Loucy (cell line): ENCODE measurements at regions not wholly inside any gene's neighbourhood (a gene's known extent, or its start where the extent isn't known, plus 50 kb on each side); places are given as distances from the start of the nearest gene placed in this dataset.

Experiments used
- H2AFZ ChIP-seq: fragments of 200-600 bp; sonication (generic); 2 replicates; pipeline ENCODE4 v1.6.0; 2016; ENCODE audit warnings: antibody characterized with exemption, mild to moderate bottlenecking, low read length, moderate library complexity
- H3F3A ChIP-seq: fragments of 200-600 bp; 2 replicates; pipeline ENCODE4 v1.6.0; 2016; ENCODE audit warnings: antibody characterized with exemption, low read depth, mild to moderate bottlenecking
- H3K27me3 ChIP-seq: fragments of 200-600 bp; sonication (generic); 2 replicates; pipeline ENCODE4 v1.6.1; 2014; ENCODE audit warnings: low read length, mild to moderate bottlenecking; ENCODE audit not compliant: insufficient read depth, poor library complexity, severe bottlenecking
- H3K36me3 ChIP-seq: fragments of 200-600 bp; sonication (generic); 2 replicates; pipeline ENCODE4 v1.6.1; 2016; ENCODE audit warnings: low read length; ENCODE audit not compliant: insufficient read depth
- H3K4me1 ChIP-seq: fragments of 200-600 bp; sonication (generic); 2 replicates; pipeline ENCODE4 v1.5.1; 2014; ENCODE audit warnings: low read length, mild to moderate bottlenecking; ENCODE audit not compliant: insufficient read depth, poor library complexity, severe bottlenecking
- H3K4me2 ChIP-seq: fragments of 200-600 bp; sonication (generic); 2 replicates; pipeline ENCODE4 v1.6.0; 2014; ENCODE audit warnings: antibody characterized with exemption, low read length, low read depth, mild to moderate bottlenecking; ENCODE audit not compliant: poor library complexity, severe bottlenecking
- H3K4me3 ChIP-seq: fragments of 200-600 bp; sonication (generic); 2 replicates; pipeline ENCODE4 v1.5.1; 2014; ENCODE audit warnings: low read length, mild to moderate bottlenecking, mixed read lengths; ENCODE audit not compliant: poor library complexity, severe bottlenecking
- H3K79me2 ChIP-seq: fragments of 200-600 bp; sonication (generic); 2 replicates; pipeline ENCODE4 v1.6.1; 2014; ENCODE audit warnings: low read length; ENCODE audit not compliant: insufficient read depth
- H3K9ac ChIP-seq: fragments of 200-600 bp; sonication (generic); 2 replicates; pipeline ENCODE4 v1.6.0; 2014; ENCODE audit warnings: mild to moderate bottlenecking, low read depth, low read length, moderate library complexity; ENCODE audit not compliant: poor library complexity, severe bottlenecking
- H3K9me2 ChIP-seq: fragments of 200-600 bp; sonication (generic); replicated peaks from 2 replicates; pipeline ENCODE4 v1.6.1; 2016; ENCODE audit warnings: low read depth, low read length, mixed read lengths
- H3K9me3 ChIP-seq: fragments of 200-600 bp; sonication (generic); 2 replicates; pipeline ENCODE4 v1.6.1; 2014; ENCODE audit warnings: mild to moderate bottlenecking, antibody characterized with exemption, low read length, low read depth; ENCODE audit not compliant: insufficient read depth
- H4K20me1 ChIP-seq: fragments of 200-600 bp; sonication (generic); 2 replicates; pipeline ENCODE4 v1.6.0; 2014; ENCODE audit warnings: antibody characterized with exemption, low read length, mild to moderate bottlenecking; ENCODE audit not compliant: insufficient read depth, poor library complexity, severe bottlenecking
- CTCF ChIP-seq: fragments of 200-600 bp; sonication (generic); conservative IDR thresholded peaks from 2 replicates; pipeline ENCODE4 v1.5.1; 2014; ENCODE audit warnings: mild to moderate bottlenecking, antibody characterized with exemption, low read length
- EZH2phosphoT487 ChIP-seq: fragments of 200-600 bp; IDR thresholded peaks from 2 replicates; pipeline ENCODE4 v1.6.1; 2018; ENCODE audit warnings: antibody characterized with exemption, mild to moderate bottlenecking, moderate library complexity, borderline replicate concordance

DNA sequence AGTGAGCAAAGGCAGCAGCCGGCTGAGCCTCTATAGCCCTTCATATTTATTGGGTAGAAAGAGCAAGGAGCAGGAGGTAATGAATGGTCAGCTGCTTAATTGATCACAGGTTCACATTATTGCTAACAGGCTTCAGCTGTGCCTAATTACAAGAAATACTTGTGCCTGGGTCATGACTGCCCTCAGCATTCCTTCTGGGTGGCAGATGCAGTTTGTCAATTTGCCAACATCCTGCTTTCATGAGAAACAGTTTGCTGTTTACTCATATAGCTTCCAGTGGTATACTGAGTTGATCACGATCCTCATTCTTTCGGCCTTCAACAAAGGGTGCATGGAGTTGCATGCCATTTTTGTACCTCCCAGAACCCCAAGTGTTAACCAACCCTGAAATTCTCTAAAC, 81.0 kb upstream of the PLEKHG7 start:
- no peak overlapping the region for H3K9ac ChIP-seq
- H3K79me2 ChIP-seq: no peaks in the 10 kb centered on the region
- H3K4me1 ChIP-seq: no peaks in the 10 kb centered on the region
- H3K9me3 ChIP-seq: no peaks in the 10 kb centered on the region
- no peaks in the 10 kb centered on the region for H3F3A ChIP-seq
- H3K4me2 ChIP-seq: no peak overlapping the region
- no peak for TF ChIP-seq EZH2phosphoT487
- no peaks in the 10 kb centered on the region for H3K27me3 ChIP-seq
- no peaks in the 10 kb centered on the region for H3K36me3 ChIP-seq
- H2AFZ ChIP-seq: no peak overlapping the region
- H3K9me2 ChIP-seq: no peaks in the 10 kb centered on the region
- H4K20me1 ChIP-seq: no peaks in the 10 kb centered on the region
- no peak overlapping the region for H3K4me3 ChIP-seq

GRCh38 chr12:92621312-92621711, 81.5 kb upstream of the PLEKHG7 start:
- Histone ChIP-seq H3F3A (no peaks in the 10 kb centered on the region), H3K4me3 (no peak overlapping the region), H4K20me1 (no peaks in the 10 kb centered on the region), H3K4me1 (no peaks in the 10 kb centered on the region), H3K9me3 (no peaks in the 10 kb centered on the region), H3K9ac (no peak overlapping the region), H3K27me3 (no peaks in the 10 kb centered on the region), H3K36me3 (no peaks in the 10 kb centered on the region), H2AFZ (no peak overlapping the region), H3K9me2 (no peaks in the 10 kb centered on the region), H3K79me2 (no peaks in the 10 kb centered on the region), H3K4me2 (no peak overlapping the region)
- TF ChIP-seq EZH2phosphoT487 (no peak), CTCF (no peak)

GRCh38 chr12:92619730-92620684, 82.8 kb upstream of the PLEKHG7 start:
- H3K4me3 ChIP-seq: no peak overlapping the region
- H3F3A ChIP-seq: no peaks in the 10 kb centered on the region
- no peaks in the 10 kb centered on the region for H3K79me2 ChIP-seq
- H2AFZ ChIP-seq: no peak overlapping the region
- H3K9me3 ChIP-seq: no peaks in the 10 kb centered on the region
- H3K4me1 ChIP-seq: no peaks in the 10 kb centered on the region
- H3K36me3 ChIP-seq: no peaks in the 10 kb centered on the region
- H3K9ac ChIP-seq: no peak overlapping the region
- H4K20me1 ChIP-seq: no peaks in the 10 kb centered on the region
- no peak overlapping the region for H3K4me2 ChIP-seq
- H3K27me3 ChIP-seq: no peaks in the 10 kb centered on the region
- TF ChIP-seq CTCF: no peak
- no peak for TF ChIP-seq EZH2phosphoT487
- H3K9me2 ChIP-seq: no peaks in the 10 kb centered on the region
